GM19023 (cell line): ENCODE measurements at regions not wholly inside any gene's neighbourhood (a gene's known extent, or its start where the extent isn't known, plus 50 kb on each side); places are given as distances from the start of the nearest gene placed in this dataset.
"Not testable (repeated sequence)": the region's sequence is repeated elsewhere in the genome, so short reads cannot be mapped to it uniquely, and the experiment has no call there.

Experiments used
- ATAC-seq: cut with Tn5 transposase; IDR thresholded peaks from one replicate; pipeline ENCODE4 v1.9.1; 2021; ENCODE audit warnings: mild to moderate bottlenecking, moderate library complexity; ENCODE audit not compliant: unreplicated experiment

DNA sequence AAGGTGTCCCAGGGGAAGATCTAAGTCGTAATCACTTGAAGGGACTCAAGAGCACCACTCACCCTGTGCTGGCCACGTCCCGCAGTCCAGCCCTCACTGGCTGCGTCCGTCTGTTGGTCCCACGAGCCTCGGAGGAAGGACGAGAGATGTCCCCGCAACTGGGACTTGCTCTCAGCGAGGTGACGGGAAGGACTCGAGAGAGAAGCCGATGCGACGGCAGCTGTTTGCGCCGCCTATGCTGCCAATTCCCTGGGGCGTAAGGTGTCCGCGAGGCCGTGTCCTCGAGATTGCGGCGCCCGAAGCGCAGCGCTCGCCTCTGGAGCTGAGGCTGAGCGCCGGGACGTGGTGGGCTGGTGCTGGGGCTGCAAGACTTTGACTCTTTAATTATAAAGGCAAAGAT lies 100.6 kb upstream of the SEMA3E start:
- no peak for ATAC-seq

DNA sequence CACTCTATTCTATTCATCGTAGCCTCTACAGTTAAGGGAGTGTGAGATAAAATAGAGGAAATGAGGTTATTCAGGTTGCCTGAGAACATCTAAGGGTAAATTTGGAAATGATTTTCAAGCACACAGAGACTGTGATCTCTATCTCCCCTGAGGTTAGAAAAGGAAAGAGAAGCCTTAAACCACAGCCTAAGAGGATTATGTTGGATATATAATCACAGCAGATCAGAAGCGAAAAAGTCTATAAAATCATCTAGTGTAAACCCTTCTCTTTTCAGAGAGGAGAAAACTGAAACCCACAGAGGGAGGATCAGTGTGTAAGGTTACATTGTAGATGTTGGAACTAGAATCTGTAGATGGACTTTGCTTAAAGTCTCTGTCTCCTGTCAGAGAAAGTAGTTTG lies 90.6 kb upstream of the SEMA3E start:
- ATAC-seq = no peak

DNA sequence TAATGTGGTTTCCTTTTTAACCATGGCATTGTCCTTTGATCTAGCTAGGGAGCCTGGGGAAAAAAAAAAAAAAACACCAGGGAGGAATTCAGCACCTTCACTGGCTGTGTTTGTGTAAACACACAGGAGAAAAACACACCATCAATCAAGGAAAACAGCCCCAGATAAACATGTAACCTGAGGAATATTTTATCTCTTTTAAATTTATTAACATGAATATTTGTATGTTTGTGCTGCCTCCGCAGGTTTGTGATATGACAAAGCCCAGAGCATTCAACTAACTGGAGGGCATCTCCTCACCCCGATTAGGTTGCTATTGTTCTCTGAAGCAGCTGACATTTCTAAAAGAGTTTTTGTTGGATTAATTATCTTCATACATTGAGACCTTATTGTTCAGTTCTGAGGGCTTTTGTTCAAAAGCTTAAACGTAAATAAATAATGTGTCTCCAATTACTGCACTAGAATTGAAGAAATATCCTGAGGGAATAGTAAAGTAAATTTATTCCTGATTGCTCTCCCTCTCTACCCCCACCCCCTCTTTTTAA lies 89.4 kb upstream of the SEMA3E start:
- ATAC-seq = no peak

DNA sequence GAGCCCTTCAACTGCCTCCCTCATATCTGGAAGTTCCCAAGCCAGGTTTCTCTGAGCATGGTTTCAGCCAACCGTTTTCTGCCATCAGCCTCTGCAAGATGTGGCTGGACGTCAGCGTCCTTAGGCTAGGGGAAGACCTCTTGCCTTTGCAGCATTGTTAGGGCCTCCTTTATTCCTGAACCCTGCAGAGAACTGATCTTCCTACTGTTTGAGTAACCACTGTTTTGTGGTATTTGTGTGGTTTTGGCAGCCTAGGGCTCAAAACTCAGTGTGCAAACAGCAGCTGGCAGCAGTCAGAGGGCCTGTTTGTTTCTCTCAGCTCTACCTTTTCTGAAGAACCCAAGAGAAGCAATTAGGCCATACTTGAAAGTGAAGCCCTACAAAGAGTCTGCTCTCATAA lies 83.4 kb upstream of the SEMA3E start:
- no peak for ATAC-seq

DNA sequence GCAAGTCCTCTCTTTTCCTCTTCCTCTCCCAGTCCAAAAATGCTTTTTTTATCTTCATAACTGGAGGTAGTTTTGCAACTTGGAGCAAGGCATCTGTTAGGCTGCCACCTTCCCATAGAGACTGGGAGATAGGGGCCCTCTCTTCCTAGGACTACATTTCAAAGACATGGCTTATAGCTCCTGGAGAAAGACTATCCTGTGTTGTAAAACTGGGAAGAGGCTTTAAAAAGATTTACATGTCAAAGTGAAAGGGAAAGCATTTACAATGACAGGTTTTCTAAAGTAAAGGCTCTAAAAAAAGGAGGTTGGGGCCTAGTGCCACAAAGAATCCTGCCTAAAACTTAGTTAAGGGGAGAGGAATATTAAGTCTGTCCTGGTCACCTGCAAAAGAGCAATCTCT lies 82.2 kb upstream of the SEMA3E start:
- ATAC-seq = no peak

DNA sequence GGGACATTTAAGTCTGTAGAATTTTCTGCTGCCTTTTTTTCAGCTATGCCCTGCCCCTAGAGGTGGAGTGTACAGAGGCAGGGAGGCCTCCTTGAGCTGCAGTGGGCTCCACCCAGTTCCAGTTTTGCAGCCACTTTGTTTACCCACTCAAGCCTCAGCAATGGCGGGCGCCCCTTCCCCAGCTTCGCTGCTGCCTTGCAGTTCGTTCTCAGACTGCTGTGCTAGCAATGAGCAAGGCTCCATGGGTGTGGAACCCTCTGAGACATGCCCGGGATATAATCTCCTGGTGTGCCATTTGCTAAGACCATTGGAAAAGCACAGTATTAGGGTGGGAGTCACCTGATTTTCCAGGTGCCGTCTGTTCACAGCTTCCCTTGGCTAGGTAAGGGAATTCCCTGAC lies 68.0 kb upstream of the SEMA3E start:
- ATAC-seq = not testable (repeated sequence)

DNA sequence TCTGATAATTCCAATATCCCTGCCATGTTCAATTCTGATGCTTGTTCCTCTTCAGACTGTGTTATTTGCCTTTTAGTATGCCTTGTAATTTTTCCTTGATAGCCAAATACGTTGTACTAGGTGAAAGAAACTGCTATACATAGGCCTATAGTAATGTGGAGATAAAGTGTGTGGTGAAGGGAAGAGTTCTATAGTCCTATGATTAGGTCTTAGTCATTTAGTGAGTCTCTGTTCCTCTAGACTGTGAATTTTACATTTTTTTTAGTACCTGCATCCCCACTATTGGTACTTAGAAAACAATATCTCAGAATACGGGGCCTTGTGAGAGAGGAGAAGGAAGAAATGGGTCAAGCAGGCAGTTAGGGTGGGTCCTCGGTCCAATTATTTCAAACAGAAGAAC lies 59.6 kb upstream of the SEMA3E start:
- ATAC-seq = no peak

DNA sequence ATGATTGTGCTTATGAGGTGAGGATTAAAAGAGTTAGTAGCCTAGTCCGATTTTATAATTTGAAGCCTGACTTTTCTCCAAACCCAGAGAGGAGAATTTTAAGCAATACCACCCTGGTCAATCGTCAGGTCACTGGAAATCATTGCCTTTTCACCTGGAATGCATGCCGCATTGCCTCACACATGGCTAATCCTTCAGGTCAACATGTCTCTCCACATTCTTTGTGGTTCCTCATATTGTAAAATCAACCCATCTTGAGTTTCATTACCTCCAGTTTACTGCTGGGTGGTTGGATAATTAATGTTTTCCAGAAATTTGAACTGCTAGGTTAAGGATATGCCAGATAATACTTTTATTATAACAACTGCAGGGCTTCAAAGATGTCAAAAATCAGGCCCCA lies 55.6 kb upstream of the SEMA3E start:
- ATAC-seq = no peak

DNA sequence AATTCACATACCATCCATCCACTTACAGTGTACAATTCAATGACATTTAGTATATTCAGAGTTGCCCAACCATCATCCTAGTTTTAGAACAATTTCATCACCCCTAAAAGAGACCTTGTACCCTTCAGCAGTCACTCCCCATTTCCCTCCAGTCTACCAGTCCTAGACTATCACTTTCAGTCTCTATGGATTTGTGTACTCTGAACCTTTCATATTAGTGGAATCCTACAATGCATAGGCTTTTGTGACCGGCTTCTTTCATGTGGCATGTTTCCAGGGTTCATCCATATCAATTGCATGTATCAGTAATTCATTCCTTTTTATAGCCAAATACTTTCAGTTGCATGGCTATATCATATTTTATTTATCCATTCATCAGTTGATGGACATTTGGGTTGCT lies 53.5 kb upstream of the SEMA3E start:
- ATAC-seq = no peak

DNA sequence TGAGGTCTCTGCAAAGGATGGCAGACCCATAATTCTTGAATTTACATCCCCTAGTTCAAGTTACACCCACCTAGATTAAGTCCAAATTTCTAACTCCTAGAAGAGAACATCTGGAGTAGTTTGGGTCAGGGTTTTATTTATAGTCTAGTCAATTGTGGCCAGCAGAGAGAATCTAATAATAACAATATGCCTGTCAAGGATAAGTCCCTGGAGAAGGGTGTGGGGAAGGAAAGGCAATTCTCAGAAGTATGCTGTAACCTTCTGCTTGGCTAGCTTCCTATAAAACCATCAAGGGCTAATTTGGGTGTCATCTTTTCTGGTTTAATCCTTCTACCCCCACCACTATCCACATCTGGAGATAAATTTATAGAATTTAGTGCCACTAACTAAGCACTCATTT lies 52.8 kb upstream of the SEMA3E start:
- no peak for ATAC-seq
